Fibroblast of lung (primary cell): ENCODE measurements at regions not wholly inside any gene's neighbourhood (a gene's known extent, or its start where the extent isn't known, plus 50 kb on each side); places are given as distances from the start of the nearest gene placed in this dataset.
A peak's percentile ranks its signal among the peaks of the same experiment; 100 is the strongest.

ENCODE experiments used
- DNase-seq, 2 donors: peaks; one replicate each; pipeline versions ENCODE4 v3.0.0 to v3.0.0-alpha.2; 2010; ENCODE audit warnings: low read depth in 2 of 2
- H2AFZ ChIP-seq: 2 replicates; pipeline ENCODE4 v1.5.1; 2012; ENCODE audit warnings: low read length, control low read depth, inconsistent platforms
- H3K27ac ChIP-seq: 2 replicates; pipeline ENCODE4 v1.5.1; 2011; ENCODE audit warnings: low read length, control low read depth; ENCODE audit not compliant: insufficient read depth
- H3K27me3 ChIP-seq: 2 replicates; pipeline ENCODE4 v1.5.1; 2011; ENCODE audit warnings: mild to moderate bottlenecking, low read length; ENCODE audit not compliant: control insufficient read depth, insufficient read depth
- H3K36me3 ChIP-seq: 2 replicates; pipeline ENCODE4 v1.5.1; 2011; ENCODE audit warnings: low read length; ENCODE audit not compliant: control insufficient read depth, insufficient read depth
- H3K4me1 ChIP-seq: 2 replicates; pipeline ENCODE4 v1.5.1; 2011; ENCODE audit warnings: low read length; ENCODE audit not compliant: control insufficient read depth, insufficient read depth; ENCODE audit errors: extremely low read depth
- H3K4me2 ChIP-seq: 2 replicates; pipeline ENCODE4 v1.5.1; 2011; ENCODE audit warnings: low read length, control low read depth; ENCODE audit not compliant: insufficient read depth; ENCODE audit errors: extremely low read depth
- H3K4me3 ChIP-seq, 4 experiments: fragments of 200-600 bp in 1 of 4; sonication (generic) in 1 of 4; replicated peaks in 1 of 4; 2 replicates each; pipeline ENCODE4 v1.5.1; 2011 to 2016; ENCODE audit warnings: low read length in 4 of 4, low read depth in 3 of 4, mild to moderate bottlenecking in 3 of 4, control low read depth in 2 of 4, inconsistent platforms in 1 of 4, mixed read lengths in 1 of 4; ENCODE audit not compliant: insufficient read depth in 1 of 4; ENCODE audit errors: control extremely low read depth in 1 of 4
- H3K79me2 ChIP-seq: 2 replicates; pipeline ENCODE4 v1.5.1; 2012; ENCODE audit warnings: mild to moderate bottlenecking, low read length, inconsistent platforms; ENCODE audit not compliant: control insufficient read depth, insufficient read depth
- H3K9ac ChIP-seq: 2 replicates; pipeline ENCODE4 v1.5.1; 2011; ENCODE audit warnings: mild to moderate bottlenecking, low read length, control low read depth; ENCODE audit not compliant: insufficient read depth
- H3K9me3 ChIP-seq: 2 replicates; pipeline ENCODE4 v1.5.1; 2012; ENCODE audit warnings: low read depth, low read length; ENCODE audit not compliant: control insufficient read depth, insufficient read depth
- H4K20me1 ChIP-seq: 2 replicates; pipeline ENCODE4 v1.5.1; 2011; ENCODE audit warnings: low read length; ENCODE audit not compliant: control insufficient read depth, insufficient read depth; ENCODE audit errors: extremely low read depth
- CTCF ChIP-seq, 2 donors: IDR thresholded peaks in 1 of 2; conservative IDR thresholded peaks in 1 of 2; 1 replicate in 1 of 2; 2 replicates in 1 of 2; pipeline ENCODE4 v1.5.1; 2011 to 2012; ENCODE audit warnings: low read length in 2 of 2, control low read depth in 1 of 2, inconsistent platforms in 1 of 2, low read depth in 1 of 2, mild to moderate bottlenecking in 1 of 2
- EZH2 ChIP-seq: IDR thresholded peaks from 2 replicates; pipeline ENCODE4 v1.5.1; 2012; ENCODE audit warnings: low read length, control low read depth, mild to moderate bottlenecking; ENCODE audit errors: missing control alignments

GRCh38 chr3:72628065-72628464 lies 220.2 kb downstream of the SHQ1 start:
- Histone ChIP-seq H3K4me3 (no peak overlapping the region), H3K9me3 (no peaks in the 10 kb centered on the region), H3K27me3 (no peaks in the 10 kb centered on the region), H3K36me3 (no peaks in the 10 kb centered on the region), H2AFZ (no peak overlapping the region), H3K27ac (no peak overlapping the region), H4K20me1 (no peaks in the 10 kb centered on the region), H3K9ac (no peak overlapping the region), H3K79me2 (no peaks in the 10 kb centered on the region), H3K4me1 (no peaks in the 10 kb centered on the region), H3K4me2 (no peak overlapping the region)
- DNase-seq, result no peak
- TF ChIP-seq EZH2, result no peak
- TF ChIP-seq CTCF (conservative IDR thresholded peaks at IDR 0.05 in 1 of 2, IDR thresholded peaks at IDR 0.05 in 1 of 2; ENCODE audit: low read depth in 1 of 2, low read length in 2 of 2), result no peak

- H4K20me1 ChIP-seq, result no peaks in the 10 kb centered on the region
- no peak overlapping the region for H3K27ac ChIP-seq
- no peak for TF ChIP-seq EZH2
- TF ChIP-seq CTCF (conservative IDR thresholded peaks at IDR 0.05 in 1 of 2, IDR thresholded peaks at IDR 0.05 in 1 of 2; ENCODE audit: low read depth in 1 of 2, low read length in 2 of 2), result no peak
These were observed 221.0 kb downstream of the SHQ1 start for GRCh38 chr3:72627271-72627670.

GRCh38 chr3:72625602-72626337 lies 222.5 kb downstream of the SHQ1 start:
- no peaks in the 10 kb centered on the region for H3K36me3 ChIP-seq
- no peaks in the 10 kb centered on the region for H4K20me1 ChIP-seq
- no peak overlapping the region for H3K4me2 ChIP-seq
- no peaks in the 10 kb centered on the region for H3K4me1 ChIP-seq
- H3K79me2 ChIP-seq, result no peaks in the 10 kb centered on the region
- no peaks in the 10 kb centered on the region for H3K9me3 ChIP-seq
- no peaks in the 10 kb centered on the region for H3K27me3 ChIP-seq
- TF ChIP-seq CTCF (conservative IDR thresholded peaks at IDR 0.05 in 1 of 2, IDR thresholded peaks at IDR 0.05 in 1 of 2; ENCODE audit: low read depth in 1 of 2, low read length in 2 of 2), result no peak
- TF ChIP-seq EZH2, result no peak
- H3K9ac ChIP-seq, result no peak overlapping the region
- no peak overlapping the region for H2AFZ ChIP-seq
- H3K4me3 ChIP-seq, result no peak overlapping the region
- H3K27ac ChIP-seq, result no peak overlapping the region
- peak; percentile 27 to 30 for DNase-seq

More at GRCh38 chr3:72627271-72627670, 221.0 kb downstream of the SHQ1 start:
- Histone ChIP-seq H3K36me3 (no peaks in the 10 kb centered on the region), H3K27me3 (no peaks in the 10 kb centered on the region), H3K79me2 (no peaks in the 10 kb centered on the region), H3K4me2 (no peak overlapping the region), H3K9ac (no peak overlapping the region), H3K4me1 (no peaks in the 10 kb centered on the region), H3K9me3 (no peaks in the 10 kb centered on the region), H3K4me3 (no peak overlapping the region), H2AFZ (no peak overlapping the region)
- no peak for DNase-seq
